ENCODE measurements at regions not wholly inside any gene's neighbourhood (a gene's known extent, or its start where the extent isn't known, plus 50 kb on each side); places are given as distances from the start of the nearest gene placed in this dataset.
"Not testable (repeated sequence)": the region's sequence is repeated elsewhere in the genome, so short reads cannot be mapped to it uniquely, and the experiment has no call there.

GRCh38 chr9:135366104-135366503, 113.5 kb upstream of the PPP1R26 start:
- DNase-seq: no peak

- DNase-seq: no peak
These were observed 110.1 kb upstream of the PPP1R26 start for GRCh38 chr9:135369412-135369990.

- DNase-seq: no peak
These were observed 108.9 kb upstream of the PPP1R26 start for GRCh38 chr9:135370411-135371375.

DNA sequence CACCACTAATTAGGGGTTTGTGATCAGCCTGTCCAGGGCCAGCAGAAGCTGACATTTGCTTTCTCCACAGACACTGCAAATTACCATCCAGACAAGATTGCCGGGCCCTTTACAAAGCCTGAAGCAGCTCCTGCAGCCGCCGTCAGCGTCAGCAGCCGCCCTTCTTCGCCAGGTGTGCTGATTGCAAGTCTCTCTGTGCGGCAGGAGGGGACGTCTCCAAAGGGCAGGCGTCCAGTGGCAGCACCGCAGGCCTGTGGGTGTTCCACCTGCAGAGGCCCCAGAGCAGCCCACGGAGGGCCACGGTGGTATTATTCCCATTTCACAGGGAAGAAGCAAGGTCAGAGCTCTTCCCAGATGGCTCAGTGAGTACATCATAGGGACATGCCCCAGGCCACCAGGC, 108.0 kb upstream of the PPP1R26 start:
- DNase-seq: no peak

DNA sequence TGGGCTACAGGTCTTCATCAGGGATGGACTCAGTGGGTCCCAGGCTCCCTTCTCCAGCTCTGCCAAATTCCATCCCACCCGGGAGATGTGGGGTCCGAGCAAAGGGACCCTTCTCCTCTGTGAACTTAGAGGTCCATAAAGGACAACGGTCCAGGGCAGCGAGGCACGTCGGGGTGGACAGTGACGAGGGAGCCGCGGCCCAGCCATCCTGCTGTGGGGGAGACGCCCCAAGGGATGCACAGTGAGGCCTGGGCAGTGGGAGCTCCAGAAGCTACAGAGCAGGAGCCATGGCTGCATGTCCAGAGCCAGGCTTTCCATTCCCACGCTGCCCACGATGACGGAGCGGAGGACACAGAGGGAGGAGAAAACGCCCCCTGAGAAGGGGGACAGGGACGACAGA, 107.5 kb upstream of the PPP1R26 start:
- no peak for DNase-seq

- DNase-seq: no peak
These were observed 107.0 kb upstream of the PPP1R26 start for GRCh38 chr9:135372501-135373008.

DNA sequence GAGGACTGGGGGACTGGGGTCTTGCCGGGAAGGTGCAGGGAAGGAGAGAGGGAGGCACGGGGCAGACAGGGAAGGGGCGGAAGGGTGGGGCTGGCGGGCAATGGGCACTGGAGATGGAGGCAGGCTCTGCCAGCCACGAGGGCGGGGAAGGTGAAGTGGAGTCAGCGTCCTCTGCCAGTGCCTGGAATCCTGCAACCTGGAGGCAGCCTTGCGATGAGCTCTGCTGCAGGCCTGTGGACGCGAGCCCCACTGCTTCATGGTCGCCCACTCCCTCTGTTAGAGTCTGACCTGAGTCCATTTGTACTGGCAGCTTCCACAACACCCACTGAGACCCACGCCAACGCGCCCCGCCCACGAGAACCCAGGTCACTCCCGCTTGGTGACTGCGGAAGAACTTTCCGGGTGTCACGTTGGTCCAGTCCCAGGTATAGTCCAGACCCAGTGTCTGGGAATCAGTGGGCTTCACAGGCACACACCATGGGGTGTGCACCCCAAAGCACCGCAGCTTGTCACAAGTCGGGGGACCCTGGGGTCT, 106.4 kb upstream of the PPP1R26 start:
- no peak for DNase-seq

DNA sequence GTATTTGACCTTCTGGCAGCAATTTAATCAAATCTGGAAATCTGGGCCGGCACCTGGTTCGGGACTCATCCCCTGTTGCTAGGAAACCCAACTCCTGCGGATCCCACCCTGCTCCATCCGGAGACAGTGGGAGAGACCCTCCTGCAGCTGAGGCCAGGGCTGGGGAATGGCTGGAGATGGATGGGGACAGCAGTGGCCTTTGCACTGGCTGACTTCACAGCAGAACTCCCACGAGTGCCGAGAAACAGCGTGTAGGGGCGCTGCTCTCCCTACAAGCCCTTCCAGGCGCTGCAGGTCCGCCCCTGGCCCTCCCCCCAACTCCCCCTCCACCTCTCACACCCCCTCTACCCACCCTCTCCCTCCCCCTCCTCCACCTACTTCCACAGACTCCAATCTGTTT, 105.8 kb upstream of the PPP1R26 start:
- DNase-seq: no peak

GRCh38 chr9:135374591-135374990, 105.0 kb upstream of the PPP1R26 start:
- DNase-seq: no peak

DNA sequence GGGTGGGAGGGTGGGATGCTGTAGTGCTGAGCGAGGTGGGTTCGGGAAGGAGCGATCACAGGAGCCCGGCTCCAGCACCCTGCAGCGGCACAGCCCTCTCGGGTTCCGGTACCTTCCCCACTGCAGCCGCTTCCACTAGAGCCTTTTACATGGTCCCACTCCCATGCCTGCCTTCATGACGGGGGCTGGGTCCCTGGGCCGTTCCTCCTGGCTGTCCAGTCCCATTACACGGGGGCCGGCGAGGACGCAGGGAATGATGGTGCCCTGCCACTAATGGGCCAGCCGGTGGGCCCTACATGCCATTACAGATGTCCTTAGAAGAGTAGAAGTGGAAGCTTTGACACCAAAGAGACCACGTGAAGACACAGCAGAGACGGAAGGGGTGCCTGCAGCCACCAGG, 104.6 kb upstream of the PPP1R26 start:
- DNase-seq: no peak

GRCh38 chr9:135376511-135377265, 102.9 kb upstream of the PPP1R26 start:
- DNase-seq: no peak

- DNase-seq: no peak
These were observed 102.2 kb upstream of the PPP1R26 start for GRCh38 chr9:135377431-135377830.

GRCh38 chr9:135378751-135379150, 100.8 kb upstream of the PPP1R26 start:
- no peak for DNase-seq

GRCh38 chr9:135379540-135380267, 99.9 kb upstream of the PPP1R26 start:
- DNase-seq: peak in 1 of 3 experiments; percentile 17

GRCh38 chr9:135380311-135380960, 99.1 kb upstream of the PPP1R26 start:
- DNase-seq: no peak

GRCh38 chr9:135381762-135382310, 97.7 kb upstream of the PPP1R26 start:
- no peak for DNase-seq

DNA sequence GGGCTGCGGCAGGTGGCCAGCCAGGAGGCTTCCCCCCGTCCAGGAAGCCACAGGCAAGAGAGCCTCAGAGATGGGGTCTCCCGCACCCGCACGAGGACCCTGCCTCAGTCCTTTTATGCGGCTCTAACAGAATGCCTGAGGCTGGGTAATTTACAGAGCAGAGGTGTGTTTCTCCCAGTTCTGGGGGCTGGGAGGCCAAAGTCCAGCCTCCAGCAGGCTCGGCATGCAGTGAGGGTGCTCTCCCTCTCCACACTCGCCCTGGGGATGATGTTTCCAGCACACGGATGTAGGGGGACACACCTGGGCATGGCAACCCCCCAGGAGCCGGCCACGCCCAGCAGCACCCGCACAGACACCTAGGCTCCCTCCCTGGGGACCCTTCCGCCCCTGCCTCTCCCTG, 95.4 kb upstream of the PPP1R26 start:
- DNase-seq: no peak

GRCh38 chr9:135384815-135385405, 94.7 kb upstream of the PPP1R26 start:
- not testable (repeated sequence) for DNase-seq

DNA sequence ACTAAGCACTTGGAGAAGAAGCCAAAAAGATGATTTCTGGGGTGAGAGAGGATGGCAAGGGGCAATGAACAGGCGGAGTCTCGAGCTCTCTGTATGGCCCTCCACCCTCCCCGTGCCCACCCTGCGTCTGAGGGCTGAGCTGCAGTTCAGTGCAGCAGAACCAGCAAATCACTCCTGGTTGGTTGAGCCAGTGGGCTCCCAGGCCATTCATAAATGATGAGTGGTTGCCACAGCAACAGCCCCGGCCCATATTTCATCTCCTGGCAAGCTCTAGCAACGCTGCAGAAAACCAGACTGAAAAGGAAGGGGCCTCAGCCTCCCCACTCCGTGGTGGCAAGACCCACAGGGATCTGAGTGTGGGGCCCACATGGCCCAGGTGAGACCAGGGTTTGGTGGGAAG, 93.8 kb upstream of the PPP1R26 start:
- peak in 1 of 3 experiments; percentile 21 for DNase-seq

- DNase-seq: no peak
These were observed 91.6 kb upstream of the PPP1R26 start for GRCh38 chr9:135387976-135388375.

- DNase-seq: no peak
These were observed 91.1 kb upstream of the PPP1R26 start for GRCh38 chr9:135388530-135388929.
